Erythroblast (primary cell): ENCODE measurements at regions not wholly inside any gene's neighbourhood (a gene's known extent, or its start where the extent isn't known, plus 50 kb on each side); places are given as distances from the start of the nearest gene placed in this dataset.

Experiments
- DNase-seq, 2 experiments: peaks; one replicate each; lab custom pipeline; 2025; lab: John Stamatoyannopoulos, UW
- GATA1 ChIP-seq: IDR thresholded peaks from 2 replicates; pipeline ENCODE4 v1.6.1; 2011; ENCODE audit warnings: low read depth, mild to moderate bottlenecking, control low read depth, low read length, moderate library complexity
- POLR2A ChIP-seq: IDR thresholded peaks from 2 replicates; pipeline ENCODE4 v1.6.1; 2011; ENCODE audit warnings: mild to moderate bottlenecking, low read length

- TF ChIP-seq GATA1 (no peak), POLR2A (no peak)
- DNase-seq = no peak
Observed at GRCh38 chr5:143676802-143677201, 135.2 kb upstream of the HMHB1 start.

GRCh38 chr5:143674469-143674786 lies 137.5 kb upstream of the HMHB1 start:
- no peak for DNase-seq
- TF ChIP-seq POLR2A = no peak
- TF ChIP-seq GATA1 = no peak

- no peak for TF ChIP-seq GATA1
- no peak for TF ChIP-seq POLR2A
- DNase-seq = no peak
Observed at GRCh38 chr5:143673676-143674468, 138.1 kb upstream of the HMHB1 start.

GRCh38 chr5:143672806-143673205 lies 139.2 kb upstream of the HMHB1 start:
- no peak for DNase-seq
- TF ChIP-seq GATA1 = no peak
- TF ChIP-seq POLR2A = no peak

- TF ChIP-seq POLR2A = no peak
- TF ChIP-seq GATA1 = no peak
- no peak for DNase-seq
Observed at GRCh38 chr5:143671674-143672569, 140.0 kb upstream of the HMHB1 start.

GRCh38 chr5:143671021-143671420 lies 140.9 kb upstream of the HMHB1 start:
- no peak for DNase-seq
- TF ChIP-seq GATA1 = no peak

GRCh38 chr5:143665866-143666265 lies 146.1 kb upstream of the HMHB1 start:
- no peak for DNase-seq
- TF ChIP-seq GATA1 (no peak), POLR2A (no peak)

- TF ChIP-seq POLR2A (no peak), GATA1 (no peak)
- no peak for DNase-seq
Observed at GRCh38 chr5:143664623-143665022, 147.3 kb upstream of the HMHB1 start.

- no peak for DNase-seq
- TF ChIP-seq POLR2A = no peak
- TF ChIP-seq GATA1 = no peak
Observed at GRCh38 chr5:143663872-143664271, 148.1 kb upstream of the HMHB1 start.

- no peak for DNase-seq
- TF ChIP-seq GATA1 = no peak
- no peak for TF ChIP-seq POLR2A
Observed at GRCh38 chr5:143662020-143662419, 149.9 kb upstream of the HMHB1 start.

- DNase-seq = no peak
- TF ChIP-seq GATA1 (no peak), POLR2A (no peak)
Observed at GRCh38 chr5:143660625-143661024, 151.3 kb upstream of the HMHB1 start.

- TF ChIP-seq POLR2A (no peak), GATA1 (no peak)
- DNase-seq = no peak
Observed at GRCh38 chr5:143659599-143660238, 152.2 kb upstream of the HMHB1 start.

GRCh38 chr5:143658956-143659355 lies 153.0 kb upstream of the HMHB1 start:
- TF ChIP-seq POLR2A (no peak), GATA1 (no peak)
- DNase-seq = no peak

- TF ChIP-seq POLR2A (no peak), GATA1 (no peak)
- DNase-seq = no peak
Observed at GRCh38 chr5:143657647-143658285, 154.2 kb upstream of the HMHB1 start.

GRCh38 chr5:143653766-143654282 lies 158.1 kb upstream of the HMHB1 start:
- DNase-seq = no peak
- TF ChIP-seq GATA1 = no peak
- no peak for TF ChIP-seq POLR2A
